HEK293 (cell line): ENCODE measurements at regions not wholly inside any gene's neighbourhood (a gene's known extent, or its start where the extent isn't known, plus 50 kb on each side); places are given as distances from the start of the nearest gene placed in this dataset.

Experiments used
- CTCF ChIA-PET: fragments of 350-600 bp; formaldehyde crosslinking; extraction: SDS; loops from one replicate; lab custom pipeline; 2021; ENCODE audit warnings: antibody characterized with exemption; lab: Yijun Ruan, JAX
- POLR2A ChIA-PET: fragments of 300-600 bp; formaldehyde crosslinking; extraction: SDS; loops from one replicate; lab custom pipeline; 2020; ENCODE audit warnings: antibody characterized with exemption, inconsistent platforms; lab: Yijun Ruan, JAX
- H3K27ac ChIP-seq: fragments of 200-500 bp; sonication (Bioruptor generic); 2 replicates; pipeline ENCODE4 v1.5.1; 2014; ENCODE audit warnings: low read depth, low read length, control low read depth, inconsistent platforms; ENCODE audit errors: extremely low read depth
- H3K36me3 ChIP-seq, 2 experiments: fragments of 200-500 bp in 1 of 2; sonication (Bioruptor generic) in 1 of 2; 1 replicate in 1 of 2; 2 replicates in 1 of 2; pipeline ENCODE4 v1.5.1; 2014 to 2017; ENCODE audit warnings: inconsistent platforms in 2 of 2, low read length in 2 of 2; ENCODE audit not compliant: control insufficient read depth in 2 of 2, insufficient read depth in 1 of 2
- H3K4me1 ChIP-seq: fragments of 200-500 bp; sonication (Bioruptor generic); 2 replicates; pipeline ENCODE4 v1.5.1; 2014; ENCODE audit warnings: mild to moderate bottlenecking, low read length, inconsistent platforms; ENCODE audit not compliant: control insufficient read depth, insufficient read depth
- H3K4me3 ChIP-seq: 2 replicates; pipeline ENCODE4 v1.5.1; 2011; ENCODE audit warnings: low read depth, mild to moderate bottlenecking, control low read depth, low read length, moderate library complexity
- H3K9me3 ChIP-seq: fragments of 200-500 bp; sonication (Bioruptor generic); 2 replicates; pipeline ENCODE4 v1.5.1; 2014; ENCODE audit warnings: low read depth, low read length, inconsistent platforms; ENCODE audit not compliant: control insufficient read depth, insufficient read depth
- BCL11B ChIP-seq: fragments of 450-650 bp; formaldehyde crosslinking; IDR thresholded peaks from 2 replicates; pipeline ENCODE4 v1.5.1; 2016; ENCODE audit warnings: low read depth, missing biosample characterization, missing genetic modification characterization
- IKZF3 ChIP-seq: fragments of 450-650 bp; IDR thresholded peaks from 2 replicates; pipeline ENCODE4 v1.5.0; 2018; ENCODE audit warnings: missing biosample characterization, mild to moderate bottlenecking, missing genetic modification characterization, moderate library complexity
- KLF8 ChIP-seq: fragments of 450-650 bp; formaldehyde crosslinking; IDR thresholded peaks from 2 replicates; pipeline ENCODE4 v1.5.1; 2016; ENCODE audit warnings: missing biosample characterization, missing genetic modification characterization
- ZNF221 ChIP-seq: fragments of 450-650 bp; formaldehyde crosslinking; IDR thresholded peaks from 2 replicates; pipeline ENCODE4 v1.5.1; 2017; ENCODE audit warnings: missing biosample characterization, missing genetic modification characterization, borderline replicate concordance
- ZNF341 ChIP-seq: fragments of 450-650 bp; formaldehyde crosslinking; IDR thresholded peaks from 2 replicates; pipeline ENCODE4; 2016; ENCODE audit warnings: low read depth, missing biosample characterization, missing genetic modification characterization
- ZNF416 ChIP-seq: fragments of 450-650 bp; formaldehyde crosslinking; IDR thresholded peaks from 2 replicates; pipeline ENCODE4 v1.5.1; 2016; ENCODE audit warnings: missing biosample characterization, missing genetic modification characterization
- ZNF510 ChIP-seq: fragments of 450-650 bp; formaldehyde crosslinking; IDR thresholded peaks from 2 replicates; pipeline ENCODE4 v1.5.1; 2018; ENCODE audit warnings: mild to moderate bottlenecking, missing genetic modification characterization, missing biosample characterization; ENCODE audit not compliant: insufficient replicate concordance
- ZNF529 ChIP-seq: fragments of 450-650 bp; formaldehyde crosslinking; IDR thresholded peaks from 2 replicates; pipeline ENCODE4 v1.5.1; 2017; ENCODE audit warnings: missing genetic modification characterization, missing biosample characterization; ENCODE audit not compliant: insufficient replicate concordance
- ZNF530 ChIP-seq: fragments of 450-650 bp; formaldehyde crosslinking; IDR thresholded peaks from 2 replicates; pipeline ENCODE4 v1.5.1; 2016; ENCODE audit warnings: low read depth, missing biosample characterization, missing genetic modification characterization
- ZNF548 ChIP-seq: fragments of 450-650 bp; formaldehyde crosslinking; IDR thresholded peaks from 2 replicates; pipeline ENCODE4 v1.5.1; 2016; ENCODE audit warnings: missing biosample characterization, missing genetic modification characterization
- ZNF549 ChIP-seq: fragments of 450-650 bp; IDR thresholded peaks from 2 replicates; pipeline ENCODE4 v1.5.1; 2018; ENCODE audit warnings: missing biosample characterization, missing genetic modification characterization, mild to moderate bottlenecking, inconsistent platforms, moderate library complexity
- ZNF623 ChIP-seq: fragments of 450-650 bp; formaldehyde crosslinking; IDR thresholded peaks from 2 replicates; pipeline ENCODE4 v1.5.1; 2016; ENCODE audit warnings: missing biosample characterization, missing genetic modification characterization
- ZNF660 ChIP-seq: fragments of 450-650 bp; IDR thresholded peaks from 2 replicates; pipeline ENCODE4 v1.5.1; 2018; ENCODE audit warnings: missing biosample characterization, mild to moderate bottlenecking, missing genetic modification characterization
- ZNF785 ChIP-seq: fragments of 450-650 bp; formaldehyde crosslinking; IDR thresholded peaks from 2 replicates; pipeline ENCODE4 v1.5.1; 2016; ENCODE audit warnings: missing biosample characterization, missing genetic modification characterization
- ZNF830 ChIP-seq: fragments of 450-650 bp; IDR thresholded peaks from 2 replicates; pipeline ENCODE4 v1.5.0; 2018; ENCODE audit warnings: missing biosample characterization, missing genetic modification characterization, low read depth, mild to moderate bottlenecking, moderate library complexity
- TF ChIP-seq, protein P1 (sequence below): fragments of 450-650 bp; IDR thresholded peaks from 2 replicates; pipeline ENCODE4 v1.5.1; 2018; ENCODE audit warnings: missing biosample characterization, missing genetic modification characterization
- TF ChIP-seq, protein P2 (sequence below): fragments of 450-650 bp; formaldehyde crosslinking; IDR thresholded peaks from 2 replicates; pipeline ENCODE4 v1.5.1; 2017; ENCODE audit warnings: missing biosample characterization, missing genetic modification characterization
- TF ChIP-seq, protein P3 (sequence below): fragments of 450-650 bp; formaldehyde crosslinking; IDR thresholded peaks from 2 replicates; pipeline ENCODE4 v1.5.1; 2016; ENCODE audit warnings: missing biosample characterization, missing genetic modification characterization, low read depth
- TF ChIP-seq, protein P4 (sequence below): fragments of 450-650 bp; formaldehyde crosslinking; IDR thresholded peaks from 2 replicates; pipeline ENCODE4 v1.5.1; 2016; ENCODE audit warnings: missing biosample characterization, missing genetic modification characterization
- TF ChIP-seq, protein P5 (sequence below): fragments of 450-650 bp; formaldehyde crosslinking; IDR thresholded peaks from 2 replicates; pipeline ENCODE4 v1.5.1; 2016; ENCODE audit warnings: missing biosample characterization, missing genetic modification characterization
- TF ChIP-seq, protein P6 (sequence below): fragments of 450-650 bp; formaldehyde crosslinking; IDR thresholded peaks from 2 replicates; pipeline ENCODE4 v1.5.1; 2017; ENCODE audit warnings: missing biosample characterization, missing genetic modification characterization

DNA sequence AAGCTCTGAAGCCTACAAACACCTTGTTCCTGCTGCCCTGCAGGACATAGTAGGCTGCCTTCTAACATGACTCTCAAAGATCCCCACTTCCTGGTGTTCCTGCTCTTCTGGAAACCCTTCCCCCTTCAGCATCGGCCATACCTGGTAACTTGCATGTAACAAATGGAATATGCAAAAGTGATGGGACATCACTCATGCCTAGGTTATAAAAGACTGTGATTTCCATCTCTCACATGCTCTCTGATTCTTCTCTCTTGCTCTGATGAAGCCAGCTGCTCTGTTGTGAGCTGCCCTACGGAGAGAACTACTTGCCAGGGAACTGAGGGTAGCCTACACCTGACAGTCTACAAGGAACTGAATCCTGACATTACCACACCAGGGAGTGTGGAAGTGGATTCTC is 72.9 kb upstream of the IRX6 start:
- no peaks in the 10 kb centered on the region for H3K4me1 ChIP-seq
- H3K27ac ChIP-seq, result no peak overlapping the region
- H3K4me3 ChIP-seq, result no peak overlapping the region
- TF ChIP-seq ZNF416 (no peak), ZNF785 (no peak), ZNF660 (tag by site-specific recombination) (no peak)
- H3K36me3 ChIP-seq, result no peaks in the 10 kb centered on the region
- ChIA-PET CTCF (no interaction called here), POLR2A (no interaction called here)
- H3K9me3 ChIP-seq, result no peaks in the 10 kb centered on the region

DNA sequence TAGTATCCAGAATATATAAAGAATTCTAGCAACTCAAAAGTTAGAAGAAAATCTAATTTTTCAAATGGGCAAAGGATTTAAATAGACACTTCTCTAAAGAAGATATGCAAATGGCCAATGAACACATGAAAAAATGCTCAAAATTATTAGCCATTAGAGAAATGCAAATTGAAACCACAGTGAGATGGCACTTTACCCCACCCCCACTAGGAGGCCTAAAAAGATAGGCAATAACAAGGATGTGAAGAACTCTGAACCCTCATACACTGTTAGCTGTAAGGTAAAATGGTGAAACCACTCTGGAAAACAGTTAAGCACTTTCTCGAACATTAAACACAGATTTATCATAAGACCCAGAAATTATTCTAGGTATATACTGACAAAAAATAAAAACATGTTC is 71.4 kb upstream of the IRX6 start:
- POLR2A ChIA-PET, result no interaction called here
- TF ChIP-seq KLF8 (tag by site-specific recombination), result no peak
- TF ChIP-seq, protein P1, sequence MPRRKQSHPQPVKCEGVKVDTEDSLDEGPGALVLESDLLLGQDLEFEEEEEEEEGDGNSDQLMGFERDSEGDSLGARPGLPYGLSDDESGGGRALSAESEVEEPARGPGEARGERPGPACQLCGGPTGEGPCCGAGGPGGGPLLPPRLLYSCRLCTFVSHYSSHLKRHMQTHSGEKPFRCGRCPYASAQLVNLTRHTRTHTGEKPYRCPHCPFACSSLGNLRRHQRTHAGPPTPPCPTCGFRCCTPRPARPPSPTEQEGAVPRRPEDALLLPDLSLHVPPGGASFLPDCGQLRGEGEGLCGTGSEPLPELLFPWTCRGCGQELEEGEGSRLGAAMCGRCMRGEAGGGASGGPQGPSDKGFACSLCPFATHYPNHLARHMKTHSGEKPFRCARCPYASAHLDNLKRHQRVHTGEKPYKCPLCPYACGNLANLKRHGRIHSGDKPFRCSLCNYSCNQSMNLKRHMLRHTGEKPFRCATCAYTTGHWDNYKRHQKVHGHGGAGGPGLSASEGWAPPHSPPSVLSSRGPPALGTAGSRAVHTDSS (tag by site-specific recombination), result no peak
- no peak for TF ChIP-seq IKZF3
- TF ChIP-seq ZNF416, result no peak
- no peak for TF ChIP-seq BCL11B (tag by site-specific recombination)
- TF ChIP-seq ZNF341 (tag by site-specific recombination), result no peak
- TF ChIP-seq, protein P2, sequence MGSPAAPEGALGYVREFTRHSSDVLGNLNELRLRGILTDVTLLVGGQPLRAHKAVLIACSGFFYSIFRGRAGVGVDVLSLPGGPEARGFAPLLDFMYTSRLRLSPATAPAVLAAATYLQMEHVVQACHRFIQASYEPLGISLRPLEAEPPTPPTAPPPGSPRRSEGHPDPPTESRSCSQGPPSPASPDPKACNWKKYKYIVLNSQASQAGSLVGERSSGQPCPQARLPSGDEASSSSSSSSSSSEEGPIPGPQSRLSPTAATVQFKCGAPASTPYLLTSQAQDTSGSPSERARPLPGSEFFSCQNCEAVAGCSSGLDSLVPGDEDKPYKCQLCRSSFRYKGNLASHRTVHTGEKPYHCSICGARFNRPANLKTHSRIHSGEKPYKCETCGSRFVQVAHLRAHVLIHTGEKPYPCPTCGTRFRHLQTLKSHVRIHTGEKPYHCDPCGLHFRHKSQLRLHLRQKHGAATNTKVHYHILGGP, result no peak
- TF ChIP-seq, protein P3, sequence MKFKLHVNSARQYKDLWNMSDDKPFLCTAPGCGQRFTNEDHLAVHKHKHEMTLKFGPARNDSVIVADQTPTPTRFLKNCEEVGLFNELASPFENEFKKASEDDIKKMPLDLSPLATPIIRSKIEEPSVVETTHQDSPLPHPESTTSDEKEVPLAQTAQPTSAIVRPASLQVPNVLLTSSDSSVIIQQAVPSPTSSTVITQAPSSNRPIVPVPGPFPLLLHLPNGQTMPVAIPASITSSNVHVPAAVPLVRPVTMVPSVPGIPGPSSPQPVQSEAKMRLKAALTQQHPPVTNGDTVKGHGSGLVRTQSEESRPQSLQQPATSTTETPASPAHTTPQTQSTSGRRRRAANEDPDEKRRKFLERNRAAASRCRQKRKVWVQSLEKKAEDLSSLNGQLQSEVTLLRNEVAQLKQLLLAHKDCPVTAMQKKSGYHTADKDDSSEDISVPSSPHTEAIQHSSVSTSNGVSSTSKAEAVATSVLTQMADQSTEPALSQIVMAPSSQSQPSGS, result no peak
- TF ChIP-seq, protein P4, sequence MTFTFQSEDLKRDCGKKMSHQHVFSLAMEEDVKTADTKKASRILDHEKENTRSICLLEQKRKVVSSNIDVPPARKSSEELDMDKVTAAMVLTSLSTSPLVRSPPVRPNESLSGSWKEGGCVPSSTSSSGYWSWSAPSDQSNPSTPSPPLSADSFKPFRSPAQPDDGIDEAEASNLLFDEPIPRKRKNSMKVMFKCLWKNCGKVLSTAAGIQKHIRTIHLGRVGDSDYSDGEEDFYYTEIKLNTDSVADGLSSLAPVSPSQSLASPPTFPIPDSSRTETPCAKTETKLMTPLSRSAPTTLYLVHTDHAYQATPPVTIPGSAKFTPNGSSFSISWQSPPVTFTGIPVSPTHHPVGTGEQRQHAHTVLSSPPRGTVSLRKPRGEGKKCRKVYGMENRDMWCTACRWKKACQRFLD (tag by site-specific recombination), result no peak
- no peak for TF ChIP-seq ZNF510
- TF ChIP-seq ZNF529 (tag by site-specific recombination), result no peak
- TF ChIP-seq ZNF549, result no peak
- TF ChIP-seq ZNF548 (tag by site-specific recombination), result no peak
- TF ChIP-seq ZNF530, result no peak
- TF ChIP-seq, protein P5, sequence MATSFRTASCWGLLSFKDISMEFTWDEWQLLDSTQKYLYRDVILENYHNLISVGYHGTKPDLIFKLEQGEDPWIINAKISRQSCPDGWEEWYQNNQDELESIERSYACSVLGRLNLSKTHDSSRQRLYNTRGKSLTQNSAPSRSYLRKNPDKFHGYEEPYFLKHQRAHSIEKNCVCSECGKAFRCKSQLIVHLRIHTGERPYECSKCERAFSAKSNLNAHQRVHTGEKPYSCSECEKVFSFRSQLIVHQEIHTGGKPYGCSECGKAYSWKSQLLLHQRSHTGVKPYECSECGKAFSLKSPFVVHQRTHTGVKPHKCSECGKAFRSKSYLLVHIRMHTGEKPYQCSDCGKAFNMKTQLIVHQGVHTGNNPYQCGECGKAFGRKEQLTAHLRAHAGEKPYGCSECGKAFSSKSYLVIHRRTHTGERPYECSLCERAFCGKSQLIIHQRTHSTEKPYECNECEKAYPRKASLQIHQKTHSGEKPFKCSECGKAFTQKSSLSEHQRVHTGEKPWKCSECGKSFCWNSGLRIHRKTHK, result no peak
- TF ChIP-seq ZNF623 (tag by site-specific recombination), result no peak
- no peak for TF ChIP-seq ZNF221 (tag by site-specific recombination)
- no peak for TF ChIP-seq ZNF830 (tag by site-specific recombination)
- TF ChIP-seq, protein P6, sequence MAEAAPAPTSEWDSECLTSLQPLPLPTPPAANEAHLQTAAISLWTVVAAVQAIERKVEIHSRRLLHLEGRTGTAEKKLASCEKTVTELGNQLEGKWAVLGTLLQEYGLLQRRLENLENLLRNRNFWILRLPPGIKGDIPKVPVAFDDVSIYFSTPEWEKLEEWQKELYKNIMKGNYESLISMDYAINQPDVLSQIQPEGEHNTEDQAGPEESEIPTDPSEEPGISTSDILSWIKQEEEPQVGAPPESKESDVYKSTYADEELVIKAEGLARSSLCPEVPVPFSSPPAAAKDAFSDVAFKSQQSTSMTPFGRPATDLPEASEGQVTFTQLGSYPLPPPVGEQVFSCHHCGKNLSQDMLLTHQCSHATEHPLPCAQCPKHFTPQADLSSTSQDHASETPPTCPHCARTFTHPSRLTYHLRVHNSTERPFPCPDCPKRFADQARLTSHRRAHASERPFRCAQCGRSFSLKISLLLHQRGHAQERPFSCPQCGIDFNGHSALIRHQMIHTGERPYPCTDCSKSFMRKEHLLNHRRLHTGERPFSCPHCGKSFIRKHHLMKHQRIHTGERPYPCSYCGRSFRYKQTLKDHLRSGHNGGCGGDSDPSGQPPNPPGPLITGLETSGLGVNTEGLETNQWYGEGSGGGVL (tag by site-specific recombination), result no peak
- TF ChIP-seq, all 188 proteins: peak for 0
- no peaks in the 10 kb centered on the region for H3K9me3 ChIP-seq
- CTCF ChIA-PET, result interaction anchor here (0.7 to 1.0 kb wide), 2 partner anchors 119 to 145 kb away, joined by 3 to 12 read pairs; no protein-coding TSS in a partner anchor
- no peaks in the 10 kb centered on the region for H3K4me1 ChIP-seq
- no peaks in the 10 kb centered on the region for H3K36me3 ChIP-seq
- H3K27ac ChIP-seq, result no peak overlapping the region
- no peak overlapping the region for H3K4me3 ChIP-seq
